GM23338 (cell line): ENCODE measurements at regions not wholly inside any gene's neighbourhood (a gene's known extent, or its start where the extent isn't known, plus 50 kb on each side); places are given as distances from the start of the nearest gene placed in this dataset.

Experiments used
- ATAC-seq: fragments of 200-7000 bp; cut with Tn5 transposase; 3 replicates; pipeline ENCODE4 v1.9.1; 2020
- DNase-seq: peaks from one replicate; pipeline ENCODE4 v3.0.0-alpha.2; 2015; ENCODE audit warnings: low spot score
- H2AFZ ChIP-seq: fragments of 200-600 bp; sonication (generic); 2 replicates; pipeline ENCODE4 v1.8.0; 2016; ENCODE audit warnings: antibody characterized with exemption, mild to moderate bottlenecking, moderate library complexity
- H3F3A ChIP-seq: fragments of 200-600 bp; sonication (generic); replicated peaks from 2 replicates; pipeline ENCODE4 v1.8.0; 2017; ENCODE audit warnings: antibody characterized with exemption, mixed run types, low read depth
- H3K27ac ChIP-seq: fragments of 200-600 bp; sonication (generic); 2 replicates; pipeline ENCODE4 v1.6.1; 2016; ENCODE audit warnings: low read depth
- H3K27me3 ChIP-seq: fragments of 200-600 bp; sonication (generic); 2 replicates; pipeline ENCODE4 v1.8.0; 2016; ENCODE audit warnings: mild to moderate bottlenecking, mixed run types, moderate library complexity; ENCODE audit not compliant: insufficient read depth
- H3K36me3 ChIP-seq: fragments of 200-600 bp; sonication (generic); 2 replicates; pipeline ENCODE4 v1.8.0; 2016; ENCODE audit warnings: mild to moderate bottlenecking; ENCODE audit not compliant: insufficient read depth
- H3K4me1 ChIP-seq: fragments of 200-600 bp; sonication (generic); 2 replicates; pipeline ENCODE4 v1.8.0; 2016; ENCODE audit warnings: mild to moderate bottlenecking, moderate library complexity; ENCODE audit not compliant: insufficient read depth
- H3K4me2 ChIP-seq: fragments of 200-600 bp; sonication (generic); 2 replicates; pipeline ENCODE4 v1.7.1; 2017; ENCODE audit warnings: mixed run types
- H3K4me3 ChIP-seq: fragments of 200-600 bp; sonication (generic); 2 replicates; pipeline ENCODE4 v1.6.1; 2016; ENCODE audit warnings: mixed run types
- H3K79me2 ChIP-seq: fragments of 200-600 bp; sonication (generic); replicated peaks from 2 replicates; pipeline ENCODE4 v1.8.0; 2017; ENCODE audit warnings: mild to moderate bottlenecking; ENCODE audit not compliant: insufficient read depth
- H3K9me2 ChIP-seq: fragments of 200-600 bp; sonication (generic); 2 replicates; pipeline ENCODE4 v1.8.0; 2017; ENCODE audit not compliant: insufficient read depth
- H4K20me1 ChIP-seq: fragments of 200-600 bp; sonication (generic); replicated peaks from 2 replicates; pipeline ENCODE4 v1.8.0; 2017; ENCODE audit warnings: mild to moderate bottlenecking; ENCODE audit not compliant: insufficient read depth
- H3K27ac Mint-ChIP-seq: 2 replicates; pipeline ENCODE4 v1.8.0; 2020; ENCODE audit warnings: inconsistent platforms, mild to moderate bottlenecking, moderate library complexity, mixed read lengths
- H3K27me3 Mint-ChIP-seq: 3 replicates; pipeline ENCODE4 v1.8.0; 2022; ENCODE audit warnings: low read depth, mild to moderate bottlenecking, moderate library complexity, mixed read lengths, inconsistent platforms; ENCODE audit not compliant: insufficient read depth, poor library complexity
- H3K36me3 Mint-ChIP-seq: 3 replicates; pipeline ENCODE4 v1.8.0; 2021; ENCODE audit warnings: low read depth, mild to moderate bottlenecking, inconsistent platforms, moderate library complexity, mixed read lengths
- H3K4me1 Mint-ChIP-seq: 3 replicates; pipeline ENCODE4 v1.8.0; 2020; ENCODE audit warnings: mild to moderate bottlenecking, inconsistent platforms, mixed read lengths
- H3K4me3 Mint-ChIP-seq: 3 replicates; pipeline ENCODE4 v1.8.0; 2021; ENCODE audit warnings: moderate library complexity, mild to moderate bottlenecking, inconsistent platforms, mixed read lengths
- H3K9me3 Mint-ChIP-seq: 3 replicates; pipeline ENCODE4 v1.8.0; 2020; ENCODE audit warnings: moderate library complexity, mild to moderate bottlenecking, inconsistent platforms, mixed read lengths
- CREB1 ChIP-seq: fragments of 250-450 bp; sonication (Bioruptor Pico); IDR thresholded peaks from 2 replicates; pipeline ENCODE4 v1.5.0; 2020; ENCODE audit warnings: low read depth, mild to moderate bottlenecking, moderate library complexity
- CTCF ChIP-seq, 2 experiments: fragments of 200-600 bp in 1 of 2; sonication (generic) in 1 of 2; conservative IDR thresholded peaks; 2 replicates each; pipeline versions ENCODE4 v1.5.1 to v1.6.1; 2016 to 2017; ENCODE audit warnings: antibody characterized with exemption in 2 of 2, low read depth in 2 of 2, mild to moderate bottlenecking in 2 of 2, moderate library complexity in 1 of 2
- ETS1 ChIP-seq: IDR thresholded peaks from 2 replicates; pipeline ENCODE4 v1.6.1; 2016; ENCODE audit warnings: antibody characterized with exemption
- EZH2 ChIP-seq: fragments of 200-600 bp; sonication (generic); IDR thresholded peaks from one replicate; pipeline ENCODE4 v1.8.0; 2017; ENCODE audit warnings: antibody characterized with exemption, mild to moderate bottlenecking, low read depth; ENCODE audit not compliant: unreplicated experiment
- EZH2phosphoT487 ChIP-seq: fragments of 200-600 bp; sonication (generic); IDR thresholded peaks from one replicate; pipeline ENCODE4 v1.8.1; 2018; ENCODE audit warnings: antibody characterized with exemption; ENCODE audit not compliant: unreplicated experiment
- JUNB ChIP-seq: IDR thresholded peaks from one replicate; pipeline ENCODE4 v1.6.1; 2016; ENCODE audit warnings: antibody characterized with exemption; ENCODE audit not compliant: unreplicated experiment
- NANOG ChIP-seq: IDR thresholded peaks from 2 replicates; pipeline ENCODE4 v1.6.1; 2016; ENCODE audit warnings: antibody characterized with exemption, borderline replicate concordance
- POLR2AphosphoS5 ChIP-seq: IDR thresholded peaks from 2 replicates; pipeline ENCODE4 v1.6.1; 2016; ENCODE audit warnings: antibody characterized with exemption, low read depth
- REST ChIP-seq: IDR thresholded peaks from one replicate; pipeline ENCODE4 v1.6.1; 2018; ENCODE audit warnings: antibody characterized with exemption; ENCODE audit not compliant: unreplicated experiment
- STAT1 ChIP-seq: IDR thresholded peaks from one replicate; pipeline ENCODE4 v1.6.1; 2016; ENCODE audit warnings: antibody characterized with exemption; ENCODE audit not compliant: unreplicated experiment
- ZNF114 ChIP-seq: fragments of 250-450 bp; sonication (Bioruptor Pico); IDR thresholded peaks from 2 replicates; pipeline ENCODE4 v1.5.0; 2020; ENCODE audit warnings: mild to moderate bottlenecking, moderate library complexity
- ZNF331 ChIP-seq: fragments of 250-450 bp; sonication (Bioruptor Pico); IDR thresholded peaks from 2 replicates; pipeline ENCODE4 v1.5.0; 2020; ENCODE audit warnings: low read depth, mild to moderate bottlenecking, moderate library complexity
- TF ChIP-seq, protein P1 (sequence below): fragments of 250-450 bp; sonication (Bioruptor Pico); IDR thresholded peaks from 2 replicates; pipeline ENCODE4 v1.5.0; 2020; ENCODE audit warnings: mild to moderate bottlenecking, moderate library complexity

- Mint-ChIP-seq H3K36me3 (no peaks in the 10 kb centered on the region; the same call in 2 of the 3 replicates), H3K4me1 (no peaks in the 10 kb centered on the region), H3K4me3 (no peak overlapping the region), H3K9me3 (peaks cover 8% of the 10 kb centered on the region; the same call in 2 of the 3 replicates), H3K27me3 (peaks cover 1% of the 10 kb centered on the region), H3K27ac (no peak overlapping the region)
- H3K36me3 ChIP-seq: no peaks in the 10 kb centered on the region
- H3K9me2 ChIP-seq: no peaks in the 10 kb centered on the region
- H3K79me2 ChIP-seq: no peaks in the 10 kb centered on the region
- no peak overlapping the region for H3K4me2 ChIP-seq
- H2AFZ ChIP-seq: no peak overlapping the region
- H3K27me3 ChIP-seq: no peaks in the 10 kb centered on the region
- no peaks in the 10 kb centered on the region for H3K4me1 ChIP-seq
- no peak overlapping the region for H3K4me3 ChIP-seq
- no peaks in the 10 kb centered on the region for H3F3A ChIP-seq
- TF ChIP-seq ETS1 (no peak), STAT1 (no peak), ZNF114 (CRISPR knock-in tag) (no peak), CREB1 (no peak), EZH2 (no peak), NANOG (no peak), POLR2AphosphoS5 (no peak), REST (no peak), CTCF (conservative IDR thresholded peaks at IDR 0.05; ENCODE audit: low read depth in 2 of 2) (no peak), ZNF331 (no peak), EZH2phosphoT487 (no peak), JUNB (no peak)
- TF ChIP-seq, protein P1, sequence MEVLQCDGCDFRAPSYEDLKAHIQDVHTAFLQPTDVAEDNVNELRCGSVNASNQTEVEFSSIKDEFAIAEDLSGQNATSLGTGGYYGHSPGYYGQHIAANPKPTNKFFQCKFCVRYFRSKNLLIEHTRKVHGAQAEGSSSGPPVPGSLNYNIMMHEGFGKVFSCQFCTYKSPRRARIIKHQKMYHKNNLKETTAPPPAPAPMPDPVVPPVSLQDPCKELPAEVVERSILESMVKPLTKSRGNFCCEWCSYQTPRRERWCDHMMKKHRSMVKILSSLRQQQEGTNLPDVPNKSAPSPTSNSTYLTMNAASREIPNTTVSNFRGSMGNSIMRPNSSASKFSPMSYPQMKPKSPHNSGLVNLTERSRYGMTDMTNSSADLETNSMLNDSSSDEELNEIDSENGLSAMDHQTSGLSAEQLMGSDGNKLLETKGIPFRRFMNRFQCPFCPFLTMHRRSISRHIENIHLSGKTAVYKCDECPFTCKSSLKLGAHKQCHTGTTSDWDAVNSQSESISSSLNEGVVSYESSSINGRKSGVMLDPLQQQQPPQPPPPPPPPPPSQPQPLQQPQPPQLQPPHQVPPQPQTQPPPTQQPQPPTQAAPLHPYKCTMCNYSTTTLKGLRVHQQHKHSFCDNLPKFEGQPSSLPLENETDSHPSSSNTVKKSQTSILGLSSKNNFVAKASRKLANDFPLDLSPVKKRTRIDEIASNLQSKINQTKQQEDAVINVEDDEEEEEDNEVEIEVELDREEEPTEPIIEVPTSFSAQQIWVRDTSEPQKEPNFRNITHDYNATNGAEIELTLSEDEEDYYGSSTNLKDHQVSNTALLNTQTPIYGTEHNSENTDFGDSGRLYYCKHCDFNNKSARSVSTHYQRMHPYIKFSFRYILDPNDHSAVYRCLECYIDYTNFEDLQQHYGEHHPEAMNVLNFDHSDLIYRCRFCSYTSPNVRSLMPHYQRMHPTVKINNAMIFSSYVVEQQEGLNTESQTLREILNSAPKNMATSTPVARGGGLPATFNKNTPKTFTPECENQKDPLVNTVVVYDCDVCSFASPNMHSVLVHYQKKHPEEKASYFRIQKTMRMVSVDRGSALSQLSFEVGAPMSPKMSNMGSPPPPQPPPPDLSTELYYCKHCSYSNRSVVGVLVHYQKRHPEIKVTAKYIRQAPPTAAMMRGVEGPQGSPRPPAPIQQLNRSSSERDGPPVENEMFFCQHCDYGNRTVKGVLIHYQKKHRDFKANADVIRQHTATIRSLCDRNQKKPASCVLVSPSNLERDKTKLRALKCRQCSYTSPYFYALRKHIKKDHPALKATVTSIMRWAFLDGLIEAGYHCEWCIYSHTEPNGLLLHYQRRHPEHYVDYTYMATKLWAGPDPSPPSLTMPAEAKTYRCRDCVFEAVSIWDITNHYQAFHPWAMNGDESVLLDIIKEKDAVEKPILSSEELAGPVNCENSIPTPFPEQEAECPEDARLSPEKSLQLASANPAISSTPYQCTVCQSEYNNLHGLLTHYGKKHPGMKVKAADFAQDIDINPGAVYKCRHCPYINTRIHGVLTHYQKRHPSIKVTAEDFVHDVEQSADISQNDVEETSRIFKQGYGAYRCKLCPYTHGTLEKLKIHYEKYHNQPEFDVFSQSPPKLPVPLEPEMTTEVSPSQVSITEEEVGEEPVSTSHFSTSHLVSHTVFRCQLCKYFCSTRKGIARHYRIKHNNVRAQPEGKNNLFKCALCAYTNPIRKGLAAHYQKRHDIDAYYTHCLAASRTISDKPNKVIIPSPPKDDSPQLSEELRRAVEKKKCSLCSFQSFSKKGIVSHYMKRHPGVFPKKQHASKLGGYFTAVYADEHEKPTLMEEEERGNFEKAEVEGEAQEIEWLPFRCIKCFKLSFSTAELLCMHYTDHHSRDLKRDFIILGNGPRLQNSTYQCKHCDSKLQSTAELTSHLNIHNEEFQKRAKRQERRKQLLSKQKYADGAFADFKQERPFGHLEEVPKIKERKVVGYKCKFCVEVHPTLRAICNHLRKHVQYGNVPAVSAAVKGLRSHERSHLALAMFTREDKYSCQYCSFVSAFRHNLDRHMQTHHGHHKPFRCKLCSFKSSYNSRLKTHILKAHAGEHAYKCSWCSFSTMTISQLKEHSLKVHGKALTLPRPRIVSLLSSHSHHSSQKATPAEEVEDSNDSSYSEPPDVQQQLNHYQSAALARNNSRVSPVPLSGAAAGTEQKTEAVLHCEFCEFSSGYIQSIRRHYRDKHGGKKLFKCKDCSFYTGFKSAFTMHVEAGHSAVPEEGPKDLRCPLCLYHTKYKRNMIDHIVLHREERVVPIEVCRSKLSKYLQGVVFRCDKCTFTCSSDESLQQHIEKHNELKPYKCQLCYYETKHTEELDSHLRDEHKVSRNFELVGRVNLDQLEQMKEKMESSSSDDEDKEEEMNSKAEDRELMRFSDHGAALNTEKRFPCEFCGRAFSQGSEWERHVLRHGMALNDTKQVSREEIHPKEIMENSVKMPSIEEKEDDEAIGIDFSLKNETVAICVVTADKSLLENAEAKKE: no peak
- H3K27ac ChIP-seq: no peak overlapping the region
- DNase-seq (no peak), ATAC-seq (no peak)
- no peaks in the 10 kb centered on the region for H4K20me1 ChIP-seq
Measured at GRCh38 chr4:181078196-181078595, 1165.0 kb upstream of the TENM3 start.
